OCI-LY7 (cell line): ENCODE measurements at regions not wholly inside any gene's neighbourhood (a gene's known extent, or its start where the extent isn't known, plus 50 kb on each side); places are given as distances from the start of the nearest gene placed in this dataset.

ENCODE experiments used
- BruUV-seq: library from RNA; stranded (reverse); fragments of 400-500 nt; replicated peaks from 2 replicates; lab custom pipeline; 2021; lab: Mats Ljungman, UMichigan
- CTCF ChIA-PET: fragments of 300-600 bp; sonication (Branson Sonifier 250); formaldehyde crosslinking; loops from one replicate; lab custom pipeline; 2022; ENCODE audit warnings: antibody characterized with exemption; ENCODE audit not compliant: unreplicated experiment; lab: Charles Lee
- POLR2A ChIA-PET: fragments of 300-600 bp; sonication (Branson Sonifier 250); formaldehyde crosslinking; loops from one replicate; lab custom pipeline; 2022; ENCODE audit warnings: antibody characterized with exemption; lab: Charles Lee
- DNase-seq: peaks from one replicate; pipeline ENCODE4 v3.0.0-alpha.2; 2015; ENCODE audit warnings: low spot score
- H2AFZ ChIP-seq: fragments of 200-600 bp; sonication (generic), shearing (Covaris generic); 2 replicates; pipeline ENCODE4 v1.6.1; 2014; ENCODE audit warnings: mild to moderate bottlenecking, antibody characterized with exemption, low read length, moderate library complexity
- H3K27ac ChIP-seq: fragments of 200-600 bp; sonication (generic); 2 replicates; pipeline ENCODE4 v1.5.1; 2014; ENCODE audit warnings: mixed run types, low read depth, mild to moderate bottlenecking, moderate library complexity, low read length, inconsistent platforms; ENCODE audit not compliant: poor library complexity, severe bottlenecking
- H3K36me3 ChIP-seq: fragments of 200-600 bp; sonication (generic); 2 replicates; pipeline ENCODE4 v1.6.1; 2014; ENCODE audit warnings: mild to moderate bottlenecking, antibody characterized with exemption, low read length, moderate library complexity, mixed read lengths; ENCODE audit not compliant: insufficient read depth
- H3K4me1 ChIP-seq: fragments of 200-600 bp; sonication (generic); 2 replicates; pipeline ENCODE4 v1.5.1; 2014; ENCODE audit warnings: mild to moderate bottlenecking, low read length; ENCODE audit not compliant: insufficient read depth, poor library complexity, severe bottlenecking
- H3K4me2 ChIP-seq: fragments of 200-600 bp; sonication (generic); 2 replicates; pipeline ENCODE4 v1.6.1; 2014; ENCODE audit warnings: mild to moderate bottlenecking, low read length
- H3K4me3 ChIP-seq: fragments of 200-600 bp; sonication (generic); 2 replicates; pipeline ENCODE4 v1.5.1; 2014; ENCODE audit warnings: mild to moderate bottlenecking, low read depth, low read length; ENCODE audit not compliant: poor library complexity, severe bottlenecking
- H3K79me2 ChIP-seq: fragments of 200-600 bp; sonication (generic); 2 replicates; pipeline ENCODE4 v1.6.1; 2016; ENCODE audit warnings: low read depth, mild to moderate bottlenecking, low read length, moderate library complexity, mixed read lengths; ENCODE audit not compliant: insufficient read depth
- H3K9me2 ChIP-seq: fragments of 200-600 bp; sonication (generic); 2 replicates; pipeline ENCODE4 v1.6.1; 2016; ENCODE audit warnings: mild to moderate bottlenecking, low read length, mixed read lengths; ENCODE audit not compliant: insufficient read depth
- H3K9me3 ChIP-seq: fragments of 200-600 bp; sonication (generic); 2 replicates; pipeline ENCODE4 v1.6.1; 2014; ENCODE audit warnings: mild to moderate bottlenecking, mixed run types, low read length, mixed read lengths
- H4K20me1 ChIP-seq: fragments of 200-600 bp; sonication (generic); 2 replicates; pipeline ENCODE4 v1.6.1; 2014; ENCODE audit warnings: mild to moderate bottlenecking, antibody characterized with exemption, low read length, moderate library complexity, mixed read lengths; ENCODE audit not compliant: insufficient read depth
- EZH2phosphoT487 ChIP-seq: fragments of 200-600 bp; sonication (generic); IDR thresholded peaks from 2 replicates; pipeline ENCODE4 v1.6.1; 2018; ENCODE audit warnings: low read depth, borderline replicate concordance, mild to moderate bottlenecking, mixed run types, antibody characterized with exemption, low read length, moderate library complexity, mixed read lengths
- intact Hi-C: fragments of 100-400 bp; cut with micrococcal nuclease; formaldehyde crosslinking; loops from one replicate; pipeline ENCODE4 v1.10.0; 2022; ENCODE audit not compliant: unreplicated experiment
- TF ChIP-seq, protein P1 (sequence below): fragments of 200-600 bp; sonication (generic); conservative IDR thresholded peaks from 2 replicates; pipeline ENCODE4 v1.5.1; 2014; ENCODE audit warnings: mild to moderate bottlenecking, antibody characterized with exemption, low read length, moderate library complexity, mixed read lengths

- H3K9me2 ChIP-seq: no peaks in the 10 kb centered on the region
- DNase-seq: no peak
- no peaks in the 10 kb centered on the region for H3K36me3 ChIP-seq
- no peak overlapping the region for H3K4me3 ChIP-seq
- H2AFZ ChIP-seq: no peak overlapping the region
- peaks cover 12% of the 10 kb centered on the region for H3K4me1 ChIP-seq
- TF ChIP-seq EZH2phosphoT487: no peak
- ChIA-PET CTCF (no interaction called here), POLR2A (no interaction called here)
- intact Hi-C loops: no loop called here
- no peaks in the 10 kb centered on the region for H4K20me1 ChIP-seq
- no peak overlapping the region for H3K4me2 ChIP-seq
- no TSS peak for BruUV-seq
- no peak overlapping the region for H3K27ac ChIP-seq
- no peaks in the 10 kb centered on the region for H3K79me2 ChIP-seq
- H3K9me3 ChIP-seq: no peaks in the 10 kb centered on the region
Observed at GRCh38 chr17:77685881-77686486, 272.5 kb upstream of the TNRC6C start.

DNA sequence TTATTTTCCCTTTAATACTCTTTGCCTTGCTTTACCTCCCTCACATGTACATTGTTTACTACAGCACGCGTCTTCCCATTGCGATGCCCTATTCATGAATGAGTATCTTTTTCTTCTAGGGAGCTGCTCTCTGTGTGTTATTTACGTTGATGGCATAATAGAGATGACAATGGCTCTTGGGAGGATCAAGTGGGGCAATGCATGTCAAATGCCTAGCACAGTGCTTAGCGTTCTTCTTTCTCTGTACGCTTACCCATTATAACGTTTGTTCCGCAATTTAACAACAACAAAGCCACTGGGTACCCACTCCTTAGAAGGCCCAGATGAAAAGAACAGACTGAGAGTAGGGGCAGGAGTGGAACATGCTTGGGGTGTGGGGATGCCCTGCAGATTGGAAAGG lies 271.6 kb upstream of the TNRC6C start:
- peaks cover 21% of the 10 kb centered on the region for H3K4me1 ChIP-seq
- H3K4me3 ChIP-seq: no peak overlapping the region
- intact Hi-C loops: no loop called here
- BruUV-seq: no TSS peak
- H4K20me1 ChIP-seq: no peaks in the 10 kb centered on the region
- no peaks in the 10 kb centered on the region for H3K9me3 ChIP-seq
- H3K79me2 ChIP-seq: no peaks in the 10 kb centered on the region
- no peak overlapping the region for H3K27ac ChIP-seq
- no peak for TF ChIP-seq EZH2phosphoT487
- TF ChIP-seq, protein P1, sequence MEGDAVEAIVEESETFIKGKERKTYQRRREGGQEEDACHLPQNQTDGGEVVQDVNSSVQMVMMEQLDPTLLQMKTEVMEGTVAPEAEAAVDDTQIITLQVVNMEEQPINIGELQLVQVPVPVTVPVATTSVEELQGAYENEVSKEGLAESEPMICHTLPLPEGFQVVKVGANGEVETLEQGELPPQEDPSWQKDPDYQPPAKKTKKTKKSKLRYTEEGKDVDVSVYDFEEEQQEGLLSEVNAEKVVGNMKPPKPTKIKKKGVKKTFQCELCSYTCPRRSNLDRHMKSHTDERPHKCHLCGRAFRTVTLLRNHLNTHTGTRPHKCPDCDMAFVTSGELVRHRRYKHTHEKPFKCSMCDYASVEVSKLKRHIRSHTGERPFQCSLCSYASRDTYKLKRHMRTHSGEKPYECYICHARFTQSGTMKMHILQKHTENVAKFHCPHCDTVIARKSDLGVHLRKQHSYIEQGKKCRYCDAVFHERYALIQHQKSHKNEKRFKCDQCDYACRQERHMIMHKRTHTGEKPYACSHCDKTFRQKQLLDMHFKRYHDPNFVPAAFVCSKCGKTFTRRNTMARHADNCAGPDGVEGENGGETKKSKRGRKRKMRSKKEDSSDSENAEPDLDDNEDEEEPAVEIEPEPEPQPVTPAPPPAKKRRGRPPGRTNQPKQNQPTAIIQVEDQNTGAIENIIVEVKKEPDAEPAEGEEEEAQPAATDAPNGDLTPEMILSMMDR: no peak
- H3K9me2 ChIP-seq: no peaks in the 10 kb centered on the region
- no peak for DNase-seq
- H3K4me2 ChIP-seq: no peak overlapping the region
- no peak overlapping the region for H2AFZ ChIP-seq
- POLR2A ChIA-PET: no interaction called here
- CTCF ChIA-PET: no interaction called here
- no peaks in the 10 kb centered on the region for H3K36me3 ChIP-seq

- BruUV-seq: no TSS peak
- H3K79me2 ChIP-seq: no peaks in the 10 kb centered on the region
- no peaks in the 10 kb centered on the region for H3K9me3 ChIP-seq
- H3K4me3 ChIP-seq: no peak overlapping the region
- no peaks in the 10 kb centered on the region for H3K36me3 ChIP-seq
- no peak for DNase-seq
- ChIA-PET POLR2A (no interaction called here), CTCF (no interaction called here)
- TF ChIP-seq, protein P1: no peak
- TF ChIP-seq EZH2phosphoT487: no peak
- no peak overlapping the region for H2AFZ ChIP-seq
- H3K27ac ChIP-seq: no peak overlapping the region
- no peaks in the 10 kb centered on the region for H3K9me2 ChIP-seq
- H3K4me2 ChIP-seq: no peak overlapping the region
- intact Hi-C loops: no loop called here
- no peaks in the 10 kb centered on the region for H4K20me1 ChIP-seq
- peaks cover 26% of the 10 kb centered on the region for H3K4me1 ChIP-seq
Observed at GRCh38 chr17:77687417-77687816, 271.1 kb upstream of the TNRC6C start.
